Endothelial cell of umbilical vein (primary cell): ENCODE measurements at regions not wholly inside any gene's neighbourhood (a gene's known extent, or its start where the extent isn't known, plus 50 kb on each side); places are given as distances from the start of the nearest gene placed in this dataset.

Experiments used
- BruUV-seq: library from RNA; stranded (reverse); fragments of 400-500 nt; replicated peaks from 2 replicates; lab custom pipeline; 2021; lab: Mats Ljungman, UMichigan
- CTCF ChIA-PET: fragments of 300-600, 350-600 bp; sonication (Branson Sonifier 250); formaldehyde crosslinking; loops from one replicate; lab custom pipeline; 2021; ENCODE audit warnings: antibody characterized with exemption, inconsistent platforms; lab: Charles Lee
- POLR2A ChIA-PET: fragments of 300-600, 350-600 bp; sonication (Branson Sonifier 250); formaldehyde crosslinking; loops from one replicate; lab custom pipeline; 2021; ENCODE audit warnings: antibody characterized with exemption, inconsistent platforms; lab: Charles Lee
- DNase-seq: peaks from one replicate; pipeline ENCODE4 v3.0.0-alpha.2; 2011; ENCODE audit warnings: low read depth, low spot score
- FAIRE-seq: peaks from 2 replicates; lab custom pipeline; 2011; peaks lifted over from hg19 to GRCh38; lab: Jason Lieb, UNC
- H2AFZ ChIP-seq: 2 replicates; pipeline ENCODE4 v1.6.0; 2012; ENCODE audit warnings: low read depth, low read length, control low read depth, inconsistent platforms
- H3K27ac ChIP-seq: 2 replicates; pipeline ENCODE4 v1.5.1; 2011; ENCODE audit warnings: low read depth, mild to moderate bottlenecking, control low read depth, low read length, moderate library complexity; ENCODE audit not compliant: insufficient read depth
- H3K27me3 ChIP-seq, 2 experiments: 2 replicates each; pipeline versions ENCODE4 v1.6.0 to v1.6.1; 2011; ENCODE audit warnings: low read length in 2 of 2, mixed read lengths in 1 of 2; ENCODE audit not compliant: control insufficient read depth in 2 of 2, insufficient read depth in 2 of 2
- H3K36me3 ChIP-seq, 2 experiments: 2 replicates in 1 of 2; 3 replicates in 1 of 2; pipeline ENCODE4 v1.5.1; 2011; ENCODE audit warnings: low read length in 2 of 2, mild to moderate bottlenecking in 1 of 2, moderate library complexity in 1 of 2; ENCODE audit not compliant: control insufficient read depth in 2 of 2, insufficient read depth in 2 of 2; ENCODE audit errors: extremely low read depth in 1 of 2
- H3K4me1 ChIP-seq: 3 replicates; pipeline ENCODE4 v1.5.1; 2011; ENCODE audit warnings: mild to moderate bottlenecking, low read length; ENCODE audit not compliant: control insufficient read depth, insufficient read depth; ENCODE audit errors: extremely low read depth
- H3K4me2 ChIP-seq: 2 replicates; pipeline ENCODE4 v1.6.1; 2011; ENCODE audit warnings: low read length, control low read depth, mixed read lengths; ENCODE audit not compliant: insufficient read depth
- H3K4me3 ChIP-seq, 3 experiments: fragments of 200-600 bp in 1 of 3; sonication (generic), shearing (Covaris generic) in 1 of 3; replicated peaks in 1 of 3; 2 replicates each; pipeline ENCODE4 v1.5.1; 2011 to 2016; ENCODE audit warnings: control low read depth in 3 of 3, low read length in 3 of 3, mild to moderate bottlenecking in 2 of 3, inconsistent platforms in 1 of 3, low read depth in 1 of 3, moderate library complexity in 1 of 3; ENCODE audit not compliant: insufficient read depth in 1 of 3
- H3K79me2 ChIP-seq: 2 replicates; pipeline ENCODE4 v1.6.0; 2012; ENCODE audit warnings: low read length, inconsistent platforms; ENCODE audit not compliant: control insufficient read depth, insufficient read depth
- H3K9ac ChIP-seq: replicated peaks from 2 replicates; pipeline ENCODE3; 2011; ENCODE audit warnings: low read length, control low read depth; ENCODE audit not compliant: insufficient read depth; ENCODE audit errors: extremely low read depth
- H3K9me1 ChIP-seq: replicated peaks from 3 replicates; pipeline ENCODE4 v1.6.0; 2011; ENCODE audit warnings: mild to moderate bottlenecking, low read length; ENCODE audit not compliant: control insufficient read depth, insufficient read depth; ENCODE audit errors: extremely low read depth
- H3K9me3 ChIP-seq: replicated peaks from 2 replicates; pipeline ENCODE4 v1.5.1; 2012; ENCODE audit warnings: low read length, inconsistent platforms; ENCODE audit not compliant: control insufficient read depth, insufficient read depth
- H4K20me1 ChIP-seq: replicated peaks from 2 replicates; pipeline ENCODE3; 2011; ENCODE audit warnings: mild to moderate bottlenecking, low read length; ENCODE audit not compliant: control insufficient read depth, insufficient read depth; ENCODE audit errors: extremely low read depth
- EZH2 ChIP-seq: IDR thresholded peaks from 2 replicates; pipeline ENCODE4 v1.6.1; 2012; ENCODE audit warnings: borderline replicate concordance, low read depth, mild to moderate bottlenecking, moderate library complexity, low read length, inconsistent platforms; ENCODE audit not compliant: severe bottlenecking
- FOS ChIP-seq: IDR thresholded peaks from 2 replicates; pipeline ENCODE4 v1.6.1; 2011; ENCODE audit warnings: mild to moderate bottlenecking, low read length, moderate library complexity, borderline replicate concordance; ENCODE audit not compliant: insufficient read depth
- GATA2 ChIP-seq: IDR thresholded peaks from 2 replicates; pipeline ENCODE4 v1.7.0; 2011; ENCODE audit warnings: low read depth, mild to moderate bottlenecking, moderate library complexity, mixed read lengths, low read length; ENCODE audit not compliant: insufficient read length, insufficient read depth
- JUN ChIP-seq: IDR thresholded peaks from 2 replicates; pipeline ENCODE4 v1.6.1; 2011; ENCODE audit warnings: borderline replicate concordance, low read depth; ENCODE audit not compliant: insufficient read length, insufficient read depth
- MAX ChIP-seq: IDR thresholded peaks from 2 replicates; pipeline ENCODE4 v1.6.1; 2011; ENCODE audit not compliant: insufficient read depth, insufficient read length
- MYC ChIP-seq: IDR thresholded peaks from one replicate; pipeline ENCODE4 v1.6.1; 2011; ENCODE audit warnings: mild to moderate bottlenecking, low read depth, low read length
- POLR2A ChIP-seq: IDR thresholded peaks from 2 replicates; pipeline ENCODE4 v1.6.1; 2012; ENCODE audit warnings: low read depth, mild to moderate bottlenecking, control low read depth, low read length
- POLR2AphosphoS5 ChIP-seq: IDR thresholded peaks from 2 replicates; pipeline ENCODE4 v1.6.1; 2012; ENCODE audit warnings: low read depth, mild to moderate bottlenecking, control low read depth, low read length, moderate library complexity; ENCODE audit not compliant: insufficient read depth
- dilution Hi-C: fragments of 300-500 bp; cut with MboI; formaldehyde crosslinking; loops from one replicate; pipeline ENCODE4 v1.15.0; 2019; ENCODE audit warnings: low sequenced_read_pairs; ENCODE audit not compliant: extremely low pct_ligation_motif_present
- intact Hi-C: fragments of 100-400 bp; cut with micrococcal nuclease; formaldehyde crosslinking; loops from one replicate; pipeline ENCODE4 v1.10.0; 2022
- TF ChIP-seq, protein P1 (sequence below), 2 donors: IDR thresholded peaks; 1 replicate in 1 of 2; 2 replicates in 1 of 2; pipeline ENCODE4 v1.5.1; 2011; ENCODE audit warnings: low read length in 2 of 2, mild to moderate bottlenecking in 2 of 2, moderate library complexity in 2 of 2, control low read depth in 1 of 2, inconsistent platforms in 1 of 2, low read depth in 1 of 2; ENCODE audit not compliant: insufficient read depth in 1 of 2; ENCODE audit errors: extremely low read depth in 1 of 2

- Histone ChIP-seq H2AFZ (peak overlapping the region; percentile 60), H3K9ac (no peak overlapping the region)
- no peak for FAIRE-seq
These were observed 341.9 kb downstream of the C12orf75 start for GRCh38 chr12:105672121-105672975.

More at GRCh38 chr12:105672121-105672975, 341.9 kb downstream of the C12orf75 start:
- Histone ChIP-seq H3K27ac (no peak overlapping the region), H3K36me3 (no peaks in the 10 kb centered on the region), H3K4me1 (peaks cover 6% of the 10 kb centered on the region), H3K4me2 (no peak overlapping the region), H3K27me3 (no peaks in the 10 kb centered on the region), H3K79me2 (no peaks in the 10 kb centered on the region), H3K9me3 (no peaks in the 10 kb centered on the region), H3K9me1 (no peaks in the 10 kb centered on the region), H4K20me1 (no peaks in the 10 kb centered on the region), H3K4me3 (no peak overlapping the region)
- dilution Hi-C loops, result no loop called here
- POLR2A ChIA-PET, result no interaction called here
- intact Hi-C loops, result no loop called here
- TF ChIP-seq GATA2 (no peak), EZH2 (no peak), POLR2A (no peak), POLR2AphosphoS5 (no peak), FOS (no peak), MYC (no peak), JUN (no peak), MAX (no peak)
- TF ChIP-seq, protein P1, sequence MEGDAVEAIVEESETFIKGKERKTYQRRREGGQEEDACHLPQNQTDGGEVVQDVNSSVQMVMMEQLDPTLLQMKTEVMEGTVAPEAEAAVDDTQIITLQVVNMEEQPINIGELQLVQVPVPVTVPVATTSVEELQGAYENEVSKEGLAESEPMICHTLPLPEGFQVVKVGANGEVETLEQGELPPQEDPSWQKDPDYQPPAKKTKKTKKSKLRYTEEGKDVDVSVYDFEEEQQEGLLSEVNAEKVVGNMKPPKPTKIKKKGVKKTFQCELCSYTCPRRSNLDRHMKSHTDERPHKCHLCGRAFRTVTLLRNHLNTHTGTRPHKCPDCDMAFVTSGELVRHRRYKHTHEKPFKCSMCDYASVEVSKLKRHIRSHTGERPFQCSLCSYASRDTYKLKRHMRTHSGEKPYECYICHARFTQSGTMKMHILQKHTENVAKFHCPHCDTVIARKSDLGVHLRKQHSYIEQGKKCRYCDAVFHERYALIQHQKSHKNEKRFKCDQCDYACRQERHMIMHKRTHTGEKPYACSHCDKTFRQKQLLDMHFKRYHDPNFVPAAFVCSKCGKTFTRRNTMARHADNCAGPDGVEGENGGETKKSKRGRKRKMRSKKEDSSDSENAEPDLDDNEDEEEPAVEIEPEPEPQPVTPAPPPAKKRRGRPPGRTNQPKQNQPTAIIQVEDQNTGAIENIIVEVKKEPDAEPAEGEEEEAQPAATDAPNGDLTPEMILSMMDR (IDR thresholded peaks at IDR 0.05; ENCODE audit: extremely low read depth in 1 of 2, insufficient read depth in 1 of 2, low read depth in 1 of 2, low read length in 2 of 2), result no peak
- CTCF ChIA-PET, result no interaction called here
- no TSS peak for BruUV-seq
- peak; percentile 54 for DNase-seq
